Loucy (cell line): ENCODE measurements at regions not wholly inside any gene's neighbourhood (a gene's known extent, or its start where the extent isn't known, plus 50 kb on each side); places are given as distances from the start of the nearest gene placed in this dataset.
"Not testable (repeated sequence)": the region's sequence is repeated elsewhere in the genome, so short reads cannot be mapped to it uniquely, and the experiment has no call there.

Source experiments
- CTCF ChIP-seq: fragments of 200-600 bp; sonication (generic); conservative IDR thresholded peaks from 2 replicates; pipeline ENCODE4 v1.5.1; 2014; ENCODE audit warnings: mild to moderate bottlenecking, antibody characterized with exemption, low read length
- EZH2phosphoT487 ChIP-seq: fragments of 200-600 bp; IDR thresholded peaks from 2 replicates; pipeline ENCODE4 v1.6.1; 2018; ENCODE audit warnings: antibody characterized with exemption, mild to moderate bottlenecking, moderate library complexity, borderline replicate concordance

GRCh38 chr16:65691846-65692245 lies 570.0 kb upstream of the CDH11 start:
- TF ChIP-seq EZH2phosphoT487, CTCF: not testable (repeated sequence)
